Esophagus squamous epithelium (tissue), 4 donors: ENCODE measurements at regions not wholly inside any gene's neighbourhood (a gene's known extent, or its start where the extent isn't known, plus 50 kb on each side); places are given as distances from the start of the nearest gene placed in this dataset.

ENCODE experiments used
- CTCF ChIP-seq, 6 experiments: fragments of 450-650 bp in 4 of 6; fragments of 200-600 bp in 2 of 6; sonication (generic) in 2 of 6; IDR thresholded peaks; one replicate each; pipeline ENCODE4 v1.5.1; 2016 to 2019; ENCODE audit warnings: antibody characterized with exemption in 6 of 6, mild to moderate bottlenecking in 4 of 6, moderate library complexity in 4 of 6
- POLR2A ChIP-seq, 4 donors: fragments of 450-650 bp; IDR thresholded peaks; one replicate each; pipeline ENCODE4 v1.6.1; 2017; ENCODE audit warnings: antibody characterized with exemption in 4 of 4, mild to moderate bottlenecking in 4 of 4, moderate library complexity in 3 of 4

GRCh38 chr6:105994118-105994590 is 92.0 kb upstream of the PRDM1 start:
- peak in 2 of 4 donors; percentile 23 to 43 for TF ChIP-seq POLR2A (IDR thresholded peaks at IDR 0.05)
- no peak for TF ChIP-seq CTCF (IDR thresholded peaks at IDR 0.05)
